ENCODE measurements at regions not wholly inside any gene's neighbourhood (a gene's known extent, or its start where the extent isn't known, plus 50 kb on each side); places are given as distances from the start of the nearest gene placed in this dataset.

- no peak for DNase-seq (ENCODE audit: extremely low spot score in 2 of 2)
- Histone ChIP-seq H3K9me3 (no peaks in the 10 kb centered on the region), H3K4me1 (no peaks in the 10 kb centered on the region), H3K36me3 (no peaks in the 10 kb centered on the region), H3K27me3 (no peaks in the 10 kb centered on the region), H3K4me3 (no peak overlapping the region), H3K27ac (no peak overlapping the region)
- intact Hi-C loops (cut with DNase I) = no loop called here
- TF ChIP-seq POLR2AphosphoS5 (IDR thresholded peaks at IDR 0.05; ENCODE audit: insufficient read depth in 1 of 2, low read depth in 1 of 2) = no peak
- no peak for TF ChIP-seq POLR2A (IDR thresholded peaks at IDR 0.05)
- TF ChIP-seq CTCF (IDR thresholded peaks at IDR 0.05) = no peak
These were observed 99.0 kb upstream of the RANBP6 start for GRCh38 chr9:6114424-6114823.

GRCh38 chr9:6113819-6114218 lies 98.4 kb upstream of the RANBP6 start:
- no peaks in the 10 kb centered on the region for H3K4me1 ChIP-seq
- H3K36me3 ChIP-seq = no peaks in the 10 kb centered on the region
- no peaks in the 10 kb centered on the region for H3K27me3 ChIP-seq
- no peak for DNase-seq (ENCODE audit: extremely low spot score in 2 of 2)
- no peak overlapping the region for H3K27ac ChIP-seq
- TF ChIP-seq CTCF (IDR thresholded peaks at IDR 0.05) (no peak), POLR2A (IDR thresholded peaks at IDR 0.05) (no peak), POLR2AphosphoS5 (IDR thresholded peaks at IDR 0.05; ENCODE audit: insufficient read depth in 1 of 2, low read depth in 1 of 2) (no peak)
- intact Hi-C loops (cut with DNase I) = no loop called here
- H3K9me3 ChIP-seq = no peaks in the 10 kb centered on the region
- H3K4me3 ChIP-seq = no peak overlapping the region

- H3K27me3 ChIP-seq = no peaks in the 10 kb centered on the region
- intact Hi-C loops (cut with DNase I) = no loop called here
These were observed 97.9 kb upstream of the RANBP6 start for GRCh38 chr9:6113312-6113711.

GRCh38 chr9:6109986-6110385 lies 94.6 kb upstream of the RANBP6 start:
- Histone ChIP-seq H3K27ac (no peak overlapping the region), H3K36me3 (no peaks in the 10 kb centered on the region), H3K4me3 (no peak overlapping the region), H3K27me3 (no peaks in the 10 kb centered on the region), H3K4me1 (peaks cover 9% of the 10 kb centered on the region), H3K9me3 (no peaks in the 10 kb centered on the region)
- no peak for DNase-seq (ENCODE audit: extremely low spot score in 2 of 2)
- intact Hi-C loops (cut with DNase I) = no loop called here
- no peak for TF ChIP-seq CTCF (IDR thresholded peaks at IDR 0.05)
- TF ChIP-seq POLR2A (IDR thresholded peaks at IDR 0.05) = no peak
- TF ChIP-seq POLR2AphosphoS5 (IDR thresholded peaks at IDR 0.05; ENCODE audit: insufficient read depth in 1 of 2, low read depth in 1 of 2) = no peak

More at GRCh38 chr9:6113312-6113711, 97.9 kb upstream of the RANBP6 start:
- H3K4me1 ChIP-seq = no peaks in the 10 kb centered on the region
- no peak overlapping the region for H3K4me3 ChIP-seq
- H3K36me3 ChIP-seq = no peaks in the 10 kb centered on the region
- no peak overlapping the region for H3K27ac ChIP-seq
- TF ChIP-seq POLR2AphosphoS5 (IDR thresholded peaks at IDR 0.05; ENCODE audit: insufficient read depth in 1 of 2, low read depth in 1 of 2) (no peak), POLR2A (IDR thresholded peaks at IDR 0.05) (no peak), CTCF (IDR thresholded peaks at IDR 0.05) (no peak)
- H3K9me3 ChIP-seq = no peaks in the 10 kb centered on the region
- DNase-seq (ENCODE audit: extremely low spot score in 2 of 2) = no peak

GRCh38 chr9:6109571-6109970 lies 94.1 kb upstream of the RANBP6 start:
- peaks cover 9% of the 10 kb centered on the region for H3K4me1 ChIP-seq
- no peak overlapping the region for H3K27ac ChIP-seq
- TF ChIP-seq POLR2AphosphoS5 (IDR thresholded peaks at IDR 0.05; ENCODE audit: insufficient read depth in 1 of 2, low read depth in 1 of 2) = no peak
- TF ChIP-seq CTCF (IDR thresholded peaks at IDR 0.05) = no peak
- TF ChIP-seq POLR2A (IDR thresholded peaks at IDR 0.05) = no peak
- H3K9me3 ChIP-seq = no peaks in the 10 kb centered on the region
- DNase-seq (ENCODE audit: extremely low spot score in 2 of 2) = no peak
- H3K36me3 ChIP-seq = no peaks in the 10 kb centered on the region
- intact Hi-C loops (cut with DNase I) = no loop called here
- no peaks in the 10 kb centered on the region for H3K27me3 ChIP-seq
- H3K4me3 ChIP-seq = no peak overlapping the region

Data from vagina (tissue), 2 donors.